GM23338 (cell line): ENCODE measurements at regions not wholly inside any gene's neighbourhood (a gene's known extent, or its start where the extent isn't known, plus 50 kb on each side); places are given as distances from the start of the nearest gene placed in this dataset.

Experiments
- CREB1 ChIP-seq: fragments of 250-450 bp; sonication (Bioruptor Pico); IDR thresholded peaks from 2 replicates; pipeline ENCODE4 v1.5.0; 2020; ENCODE audit warnings: low read depth, mild to moderate bottlenecking, moderate library complexity
- EZH2 ChIP-seq: fragments of 200-600 bp; sonication (generic); IDR thresholded peaks from one replicate; pipeline ENCODE4 v1.8.0; 2017; ENCODE audit warnings: antibody characterized with exemption, mild to moderate bottlenecking, low read depth; ENCODE audit not compliant: unreplicated experiment
- EZH2phosphoT487 ChIP-seq: fragments of 200-600 bp; sonication (generic); IDR thresholded peaks from one replicate; pipeline ENCODE4 v1.8.1; 2018; ENCODE audit warnings: antibody characterized with exemption; ENCODE audit not compliant: unreplicated experiment
- JUNB ChIP-seq: IDR thresholded peaks from one replicate; pipeline ENCODE4 v1.6.1; 2016; ENCODE audit warnings: antibody characterized with exemption; ENCODE audit not compliant: unreplicated experiment
- POLR2AphosphoS5 ChIP-seq: IDR thresholded peaks from 2 replicates; pipeline ENCODE4 v1.6.1; 2016; ENCODE audit warnings: antibody characterized with exemption, low read depth
- TF ChIP-seq, protein P1 (sequence below), 2 experiments: fragments of 200-600 bp in 1 of 2; sonication (generic) in 1 of 2; conservative IDR thresholded peaks; 2 replicates each; pipeline versions ENCODE4 v1.5.1 to v1.6.1; 2016 to 2017; ENCODE audit warnings: antibody characterized with exemption in 2 of 2, low read depth in 2 of 2, mild to moderate bottlenecking in 2 of 2, moderate library complexity in 1 of 2

DNA sequence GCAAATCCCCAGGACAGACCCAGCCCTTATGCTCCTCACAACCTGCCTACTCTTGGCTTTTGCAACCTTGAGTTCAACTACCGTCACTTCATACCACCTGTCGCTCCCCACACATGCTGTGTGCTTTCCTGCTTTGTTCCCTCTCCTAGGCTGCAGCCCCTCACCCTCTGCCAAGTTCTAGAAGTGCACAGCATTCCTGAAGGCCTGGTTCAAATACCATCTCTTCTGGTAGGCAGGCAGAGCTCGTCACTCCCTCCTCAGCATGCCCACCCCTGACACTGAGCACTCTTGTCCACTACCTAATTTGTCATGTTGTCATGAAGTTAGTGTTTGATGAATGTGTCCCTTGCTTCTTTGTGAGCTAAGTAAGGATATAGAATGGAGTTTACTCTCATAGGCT lies 129.6 kb downstream of the SEMA6D start:
- TF ChIP-seq, protein P1, sequence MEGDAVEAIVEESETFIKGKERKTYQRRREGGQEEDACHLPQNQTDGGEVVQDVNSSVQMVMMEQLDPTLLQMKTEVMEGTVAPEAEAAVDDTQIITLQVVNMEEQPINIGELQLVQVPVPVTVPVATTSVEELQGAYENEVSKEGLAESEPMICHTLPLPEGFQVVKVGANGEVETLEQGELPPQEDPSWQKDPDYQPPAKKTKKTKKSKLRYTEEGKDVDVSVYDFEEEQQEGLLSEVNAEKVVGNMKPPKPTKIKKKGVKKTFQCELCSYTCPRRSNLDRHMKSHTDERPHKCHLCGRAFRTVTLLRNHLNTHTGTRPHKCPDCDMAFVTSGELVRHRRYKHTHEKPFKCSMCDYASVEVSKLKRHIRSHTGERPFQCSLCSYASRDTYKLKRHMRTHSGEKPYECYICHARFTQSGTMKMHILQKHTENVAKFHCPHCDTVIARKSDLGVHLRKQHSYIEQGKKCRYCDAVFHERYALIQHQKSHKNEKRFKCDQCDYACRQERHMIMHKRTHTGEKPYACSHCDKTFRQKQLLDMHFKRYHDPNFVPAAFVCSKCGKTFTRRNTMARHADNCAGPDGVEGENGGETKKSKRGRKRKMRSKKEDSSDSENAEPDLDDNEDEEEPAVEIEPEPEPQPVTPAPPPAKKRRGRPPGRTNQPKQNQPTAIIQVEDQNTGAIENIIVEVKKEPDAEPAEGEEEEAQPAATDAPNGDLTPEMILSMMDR (conservative IDR thresholded peaks at IDR 0.05; ENCODE audit: low read depth in 2 of 2), result no peak
- TF ChIP-seq POLR2AphosphoS5, result no peak
- no peak for TF ChIP-seq EZH2phosphoT487
- no peak for TF ChIP-seq CREB1 (CRISPR knock-in tag)
- TF ChIP-seq EZH2, result no peak
- no peak for TF ChIP-seq JUNB
